ENCODE measurements at regions not wholly inside any gene's neighbourhood (a gene's known extent, or its start where the extent isn't known, plus 50 kb on each side); places are given as distances from the start of the nearest gene placed in this dataset.

GRCh38 chr10:131630772-131631258, 270.0 kb upstream of the PPP2R2D start:
- no peaks in the 10 kb centered on the region for H3K79me2 ChIP-seq (ENCODE audit: insufficient read depth, low read length)
- ChIA-PET CTCF (ENCODE audit: low intra/inter-chr PET ratio, low total read pairs) (no interaction called here), POLR2A (no interaction called here)
- no peak overlapping the region for H3K27ac ChIP-seq (ENCODE audit: extremely low read length, insufficient read depth, low read length)
- intact Hi-C loops (cut with micrococcal nuclease; ENCODE audit: unreplicated experiment), result no loop called here
- in situ Hi-C loops (cut with HindIII; ENCODE audit: extremely low pct_ligation_motif_present, low pct_unique_long_range_greater_than_20kb), result no loop called here
- no peak for FAIRE-seq
- peak overlapping the region; percentile 35; the same call in 1 of the 2 replicates for H3K4me2 ChIP-seq (ENCODE audit: low read depth, low read length)
- no peak overlapping the region for H2AFZ ChIP-seq (ENCODE audit: low read length)
- no peak overlapping the region for H3K9ac ChIP-seq (ENCODE audit: insufficient read depth, low read depth, low read length)
- no peaks in the 10 kb centered on the region for H4K20me1 ChIP-seq (ENCODE audit: insufficient read depth, low read length)
- ATAC-seq, result peak; percentile 69
- no peaks in the 10 kb centered on the region for H3K36me3 ChIP-seq (replicated peaks in 1 of 2; ENCODE audit: control insufficient read depth in 1 of 2, insufficient read depth in 2 of 2, low read length in 2 of 2)
- DNase-seq (ENCODE audit: low spot score), result no peak
- no peaks in the 10 kb centered on the region; the same call in 1 of the 2 replicates for H3K9me3 ChIP-seq (ENCODE audit: low read length)
- WGBS (ENCODE audit: low lambda C conversion rate), result 0% methylated on average over 6 of the region's 7 CpGs
- no TSS peak for BruUV-seq (replicated peaks)
- H3K27me3 ChIP-seq (ENCODE audit: control insufficient read depth in 1 of 2, insufficient read depth in 2 of 2, low read length in 2 of 2), result peaks cover 0 to 2% of the 10 kb centered on the region in 2 experiments; a peak in 2 of 5 replicates
- no peak overlapping the region for H3K4me3 ChIP-seq (replicated peaks in 1 of 3; ENCODE audit: insufficient read depth in 1 of 3, low read depth in 2 of 3, low read length in 3 of 3)
- H3K4me1 ChIP-seq (ENCODE audit: insufficient read depth, low read length), result peaks cover 10% of the 10 kb centered on the region
- TF ChIP-seq NR2F6 (IDR thresholded peaks at IDR 0.05) (no peak), NR2F6 (CRISPR knock-in tag; IDR thresholded peaks at IDR 0.05) (no peak), ARNT (IDR thresholded peaks at IDR 0.05) (no peak), GATA4 (IDR thresholded peaks at IDR 0.05; ENCODE audit: borderline replicate concordance, low read depth) (no peak), MEIS1 (CRISPR knock-in tag; IDR thresholded peaks at IDR 0.05; ENCODE audit: borderline replicate concordance) (no peak), JARID2 (CRISPR knock-in tag; IDR thresholded peaks at IDR 0.05; ENCODE audit: insufficient replicate concordance) (no peak), MYC (CRISPR knock-in tag; IDR thresholded peaks at IDR 0.05; ENCODE audit: borderline replicate concordance) (peak; percentile 30; the same call in 1 of the 2 replicates), ZNF446 (CRISPR knock-in tag; IDR thresholded peaks at IDR 0.05) (no peak), GRHL1 (CRISPR knock-in tag; conservative IDR thresholded peaks at IDR 0.05) (no peak), HOXD1 (CRISPR knock-in tag; IDR thresholded peaks at IDR 0.05) (no peak), ZBTB2 (CRISPR knock-in tag; IDR thresholded peaks at IDR 0.05; ENCODE audit: low read depth) (no peak), ZNF816 (CRISPR knock-in tag; IDR thresholded peaks at IDR 0.05; ENCODE audit: borderline replicate concordance) (no peak), FLYWCH1 (CRISPR knock-in tag; IDR thresholded peaks at IDR 0.05) (no peak), ISX (CRISPR knock-in tag; conservative IDR thresholded peaks at IDR 0.05) (no peak), TEAD2 (CRISPR knock-in tag; IDR thresholded peaks at IDR 0.05) (no peak), NFE2L1 (CRISPR knock-in tag; IDR thresholded peaks at IDR 0.05; ENCODE audit: borderline replicate concordance) (no peak), ZNF432 (CRISPR knock-in tag; IDR thresholded peaks at IDR 0.05; ENCODE audit: borderline replicate concordance) (no peak), SOX6 (IDR thresholded peaks at IDR 0.05) (no peak), SOX6 (CRISPR knock-in tag; IDR thresholded peaks at IDR 0.05) (0 out of 2 replicates have a peak, but pooled peaks have one; percentile 9), EED (CRISPR knock-in tag; IDR thresholded peaks at IDR 0.05) (no peak), RXRA (CRISPR knock-in tag; IDR thresholded peaks at IDR 0.05) (no peak), ZNF790 (CRISPR knock-in tag; IDR thresholded peaks at IDR 0.05; ENCODE audit: borderline replicate concordance) (peak; percentile 79; the same call in 1 of the 2 replicates), ZNF343 (CRISPR knock-in tag; IDR thresholded peaks at IDR 0.05) (no peak), HNF4A (CRISPR knock-in tag; IDR thresholded peaks at IDR 0.05) (peak; percentile 40), XRCC5 (optimal IDR thresholded peaks at IDR 0.05; ENCODE audit: low read length) (no peak), THAP8 (CRISPR knock-in tag; IDR thresholded peaks at IDR 0.05; ENCODE audit: borderline replicate concordance) (no peak)
